Body of pancreas (tissue), 4 donors: ENCODE measurements at regions not wholly inside any gene's neighbourhood (a gene's known extent, or its start where the extent isn't known, plus 50 kb on each side); places are given as distances from the start of the nearest gene placed in this dataset.

Source experiments
- CTCF ChIP-seq, 7 experiments: fragments of 450-650 bp in 4 of 7; fragments of 200-600 bp in 3 of 7; sonication (generic) in 3 of 7; IDR thresholded peaks; one replicate each; pipeline ENCODE4 v1.5.1; 2016 to 2019; ENCODE audit warnings: antibody characterized with exemption in 7 of 7
- POLR2A ChIP-seq, 3 donors: fragments of 450-650 bp; IDR thresholded peaks; one replicate each; pipeline ENCODE4 v1.6.1; 2016; ENCODE audit warnings: antibody characterized with exemption in 3 of 3, mild to moderate bottlenecking in 2 of 3

GRCh38 chr1:8104278-8105236, 78.4 kb upstream of the ERRFI1 start:
- TF ChIP-seq CTCF (IDR thresholded peaks at IDR 0.05) (no peak), POLR2A (IDR thresholded peaks at IDR 0.05) (no peak)
